GM12865 (cell line): ENCODE measurements at regions not wholly inside any gene's neighbourhood (a gene's known extent, or its start where the extent isn't known, plus 50 kb on each side); places are given as distances from the start of the nearest gene placed in this dataset.

Source experiments
- DNase-seq: peaks from one replicate; pipeline ENCODE4 v3.0.0; 2010; ENCODE audit warnings: low read depth
- H3K4me3 ChIP-seq: 2 replicates; pipeline ENCODE4 v1.5.1; 2011; ENCODE audit warnings: mild to moderate bottlenecking, low read depth, low read length, control low read depth
- TF ChIP-seq, protein P1 (sequence below): IDR thresholded peaks from 2 replicates; pipeline ENCODE4 v1.5.1; 2011; ENCODE audit warnings: low read length, control low read depth, low read depth, inconsistent platforms; ENCODE audit not compliant: insufficient read depth; ENCODE audit errors: missing control alignments

DNA sequence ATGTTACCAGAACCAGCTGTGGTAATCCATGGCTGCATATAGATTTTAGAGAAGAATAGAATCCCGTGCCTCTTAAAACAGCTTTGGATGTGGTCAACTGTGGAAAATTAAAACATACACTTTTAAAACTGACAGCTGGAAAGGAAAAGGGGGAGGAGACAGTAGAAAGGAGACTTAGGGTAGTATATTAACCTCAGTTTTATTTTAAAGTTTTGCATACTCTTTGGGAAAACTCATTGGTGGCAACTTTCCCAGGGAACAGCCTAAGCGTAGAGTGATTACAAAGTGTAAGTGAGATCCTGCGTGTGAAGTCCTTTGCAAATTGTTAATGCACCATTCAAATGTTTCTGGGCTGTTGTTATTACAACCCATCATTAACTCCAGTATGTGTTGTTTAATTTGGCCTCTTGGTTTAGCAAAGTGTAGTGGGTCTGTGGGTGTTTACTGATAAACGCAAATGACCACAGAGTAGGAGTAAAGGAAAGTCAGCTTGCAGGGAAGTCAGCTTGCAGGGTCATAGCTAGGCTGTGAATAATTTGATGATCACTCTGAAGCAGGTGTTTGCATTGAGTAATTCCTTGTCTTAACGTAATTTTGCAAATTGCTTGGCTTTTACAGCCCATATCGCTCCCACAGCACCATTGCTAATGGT, 88.0 kb upstream of the DBX1 start:
- TF ChIP-seq, protein P1, sequence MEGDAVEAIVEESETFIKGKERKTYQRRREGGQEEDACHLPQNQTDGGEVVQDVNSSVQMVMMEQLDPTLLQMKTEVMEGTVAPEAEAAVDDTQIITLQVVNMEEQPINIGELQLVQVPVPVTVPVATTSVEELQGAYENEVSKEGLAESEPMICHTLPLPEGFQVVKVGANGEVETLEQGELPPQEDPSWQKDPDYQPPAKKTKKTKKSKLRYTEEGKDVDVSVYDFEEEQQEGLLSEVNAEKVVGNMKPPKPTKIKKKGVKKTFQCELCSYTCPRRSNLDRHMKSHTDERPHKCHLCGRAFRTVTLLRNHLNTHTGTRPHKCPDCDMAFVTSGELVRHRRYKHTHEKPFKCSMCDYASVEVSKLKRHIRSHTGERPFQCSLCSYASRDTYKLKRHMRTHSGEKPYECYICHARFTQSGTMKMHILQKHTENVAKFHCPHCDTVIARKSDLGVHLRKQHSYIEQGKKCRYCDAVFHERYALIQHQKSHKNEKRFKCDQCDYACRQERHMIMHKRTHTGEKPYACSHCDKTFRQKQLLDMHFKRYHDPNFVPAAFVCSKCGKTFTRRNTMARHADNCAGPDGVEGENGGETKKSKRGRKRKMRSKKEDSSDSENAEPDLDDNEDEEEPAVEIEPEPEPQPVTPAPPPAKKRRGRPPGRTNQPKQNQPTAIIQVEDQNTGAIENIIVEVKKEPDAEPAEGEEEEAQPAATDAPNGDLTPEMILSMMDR: no peak
- no peak for DNase-seq
- H3K4me3 ChIP-seq: no peak overlapping the region

DNA sequence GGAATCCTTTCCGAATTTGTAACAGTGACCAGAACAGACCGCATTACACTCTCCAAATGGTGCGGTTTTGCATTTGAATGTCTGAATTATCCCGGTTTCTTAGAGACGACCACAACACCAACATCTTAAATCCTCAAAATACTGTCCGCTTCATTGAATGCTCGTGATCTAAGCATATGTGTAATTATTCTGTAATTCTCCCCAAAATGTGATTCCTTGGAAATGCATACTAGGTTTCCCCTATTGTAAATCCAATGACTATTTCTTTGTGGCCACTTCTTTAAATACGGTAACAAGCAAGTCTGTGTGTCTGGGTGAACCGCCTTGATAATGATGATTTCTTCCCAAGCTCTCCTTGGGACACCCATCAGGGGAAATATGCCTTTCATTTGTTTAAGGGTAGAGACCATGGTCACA, 87.3 kb upstream of the DBX1 start:
- no peak for DNase-seq
- no peak overlapping the region for H3K4me3 ChIP-seq
- TF ChIP-seq, protein P1: no peak

DNA sequence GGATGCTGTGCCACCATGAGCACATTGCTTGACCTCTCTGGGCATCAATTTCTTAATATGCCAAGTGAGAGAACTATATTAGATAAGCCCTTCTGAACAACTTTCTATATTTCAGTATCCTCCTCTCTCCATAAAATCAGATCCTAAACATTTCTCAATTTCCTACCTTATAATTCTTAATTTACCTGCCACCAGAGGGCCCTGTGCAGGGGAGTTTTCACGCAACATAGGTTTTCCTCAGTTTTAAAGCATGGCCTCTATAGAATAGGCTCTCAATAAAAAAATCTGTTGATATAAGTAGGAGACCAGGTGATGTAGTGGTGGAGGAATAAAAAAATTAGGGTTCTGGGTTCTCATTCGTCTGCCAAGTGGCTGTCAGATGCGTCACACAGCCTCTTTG, 83.7 kb upstream of the DBX1 start:
- DNase-seq: no peak
- TF ChIP-seq, protein P1: peak; percentile 20

DNA sequence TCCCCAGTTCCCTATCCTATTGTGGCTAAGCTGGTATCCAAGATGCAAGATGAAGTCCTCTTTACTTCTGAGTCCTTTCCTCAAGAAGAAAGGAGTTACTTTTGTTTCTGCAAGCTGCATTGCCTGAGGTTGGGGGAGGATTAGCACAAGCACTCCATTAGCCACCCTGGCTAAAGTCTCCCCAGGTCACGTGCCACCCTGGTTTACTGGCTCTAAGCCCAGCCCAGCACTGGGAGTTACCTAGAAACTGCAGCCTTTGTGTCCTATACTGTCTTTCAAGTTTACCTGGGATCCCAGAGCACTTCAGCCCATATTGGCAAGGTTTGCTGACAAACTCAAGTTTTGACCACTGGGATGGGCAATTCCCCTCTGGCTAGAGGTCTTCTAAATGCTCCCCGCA, 78.4 kb upstream of the DBX1 start:
- TF ChIP-seq, protein P1: no peak
- DNase-seq: no peak
- no peak overlapping the region for H3K4me3 ChIP-seq

More for the DNA sequence above, 83.7 kb upstream of the DBX1 start:
- H3K4me3 ChIP-seq: no peak overlapping the region

DNA sequence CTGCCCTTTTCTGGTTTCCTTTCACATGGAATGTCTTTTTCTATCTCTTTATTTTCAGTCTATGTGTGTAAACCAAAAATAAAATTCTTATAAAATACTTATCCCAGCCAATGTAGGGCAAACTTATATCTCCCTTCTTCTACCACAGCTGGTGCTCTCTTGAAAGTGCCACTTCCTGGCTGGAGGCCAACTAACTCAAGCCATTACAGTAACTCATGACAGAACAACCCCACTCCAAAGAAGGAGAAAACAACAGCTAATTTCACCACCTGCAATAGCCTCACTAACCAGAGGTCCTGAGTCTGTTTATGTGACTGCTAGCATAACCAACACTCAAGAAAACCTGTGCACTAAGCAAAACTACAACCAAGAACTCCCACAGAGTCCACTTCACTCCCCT, 74.9 kb upstream of the DBX1 start:
- H3K4me3 ChIP-seq: no peak overlapping the region
- TF ChIP-seq, protein P1: no peak
- DNase-seq: no peak

DNA sequence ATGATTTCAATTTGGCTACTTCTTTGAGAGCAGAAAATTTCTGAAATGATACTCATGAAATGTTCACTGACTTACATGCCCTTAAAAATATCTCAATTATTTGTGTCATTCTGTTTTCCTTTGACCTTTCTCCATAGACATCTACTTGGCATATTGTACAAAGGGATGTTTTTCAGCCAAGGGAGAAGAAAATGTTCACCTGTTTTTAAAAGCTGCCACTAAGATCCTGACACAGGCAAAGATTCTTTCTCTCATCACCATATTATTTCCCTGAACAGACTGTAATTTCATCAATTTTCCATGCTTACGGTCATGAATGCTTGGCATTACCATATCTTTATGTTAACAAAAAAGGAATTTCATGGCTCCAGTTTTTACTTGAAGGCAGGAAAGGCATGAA, 67.4 kb upstream of the DBX1 start:
- no peak for DNase-seq
- TF ChIP-seq, protein P1: no peak
- H3K4me3 ChIP-seq: no peak overlapping the region

DNA sequence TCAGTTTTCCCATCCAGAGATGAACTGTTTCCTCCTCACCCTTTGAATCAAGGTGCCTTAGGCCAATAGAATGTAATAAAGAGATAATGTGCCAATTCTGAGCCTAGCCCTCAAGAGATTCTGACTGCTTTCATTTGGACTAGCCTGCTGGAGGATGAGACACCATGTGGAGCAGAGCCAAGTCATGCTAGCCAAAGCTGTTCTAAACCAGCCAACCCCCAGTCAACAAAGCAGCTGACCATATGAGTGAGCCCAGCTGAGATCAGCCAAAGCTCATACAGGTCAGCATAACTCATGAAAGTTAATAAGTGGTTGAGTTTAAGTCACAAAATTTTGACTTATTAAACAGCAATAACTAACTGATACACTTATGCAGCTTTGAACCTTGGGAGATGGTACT, 66.7 kb upstream of the DBX1 start:
- TF ChIP-seq, protein P1: no peak
- no peak for DNase-seq
- no peak overlapping the region for H3K4me3 ChIP-seq
